ENCODE measurements at regions not wholly inside any gene's neighbourhood (a gene's known extent, or its start where the extent isn't known, plus 50 kb on each side); places are given as distances from the start of the nearest gene placed in this dataset.

GRCh38 chr4:85058551-85058950 is 92.1 kb upstream of the WDFY3 start:
- Mint-ChIP-seq H3K27me3 (no peaks in the 10 kb centered on the region), H3K27ac (no peak overlapping the region), H3K4me3 (no peak overlapping the region), H3K4me1 (ENCODE audit: low read depth) (no peaks in the 10 kb centered on the region), H3K9me3 (peaks cover 1% of the 10 kb centered on the region), H3K36me3 (ENCODE audit: low read depth) (no peaks in the 10 kb centered on the region)
- no peak for ATAC-seq
- no peak for TF ChIP-seq CTCF (IDR thresholded peaks at IDR 0.05)
- ChIA-PET CTCF (no interaction called here), POLR2A (no interaction called here)
- intact Hi-C loops (cut with micrococcal nuclease): no loop called here
- DNase-seq: no peak

GRCh38 chr4:85061974-85062373 is 95.5 kb upstream of the WDFY3 start:
- no peak overlapping the region for H3K27ac Mint-ChIP-seq
- ATAC-seq (no peak), DNase-seq (no peak)
- no peaks in the 10 kb centered on the region for H3K9me3 Mint-ChIP-seq
- POLR2A ChIA-PET: no interaction called here
- no peak overlapping the region for H3K4me3 Mint-ChIP-seq
- no peaks in the 10 kb centered on the region for H3K27me3 Mint-ChIP-seq
- CTCF ChIA-PET: no interaction called here
- no peak for TF ChIP-seq CTCF (IDR thresholded peaks at IDR 0.05)
- no peaks in the 10 kb centered on the region for H3K4me1 Mint-ChIP-seq (ENCODE audit: low read depth)
- H3K36me3 Mint-ChIP-seq (ENCODE audit: low read depth): no peaks in the 10 kb centered on the region
- intact Hi-C loops (cut with micrococcal nuclease): no loop called here

- no peak overlapping the region for H3K4me3 Mint-ChIP-seq
- DNase-seq (no peak), ATAC-seq (no peak)
- H3K4me1 Mint-ChIP-seq (ENCODE audit: low read depth): no peaks in the 10 kb centered on the region
- intact Hi-C loops (cut with micrococcal nuclease): no loop called here
- H3K36me3 Mint-ChIP-seq (ENCODE audit: low read depth): no peaks in the 10 kb centered on the region
- ChIA-PET CTCF (no interaction called here), POLR2A (no interaction called here)
- no peak overlapping the region for H3K27ac Mint-ChIP-seq
- H3K27me3 Mint-ChIP-seq: no peaks in the 10 kb centered on the region
- no peaks in the 10 kb centered on the region for H3K9me3 Mint-ChIP-seq
- no peak for TF ChIP-seq CTCF (IDR thresholded peaks at IDR 0.05)
Observed at GRCh38 chr4:85062466-85062865, 96.0 kb upstream of the WDFY3 start.

GRCh38 chr4:85067342-85067741 is 100.9 kb upstream of the WDFY3 start:
- H3K27me3 Mint-ChIP-seq: no peaks in the 10 kb centered on the region
- H3K27ac Mint-ChIP-seq: no peak overlapping the region
- POLR2A ChIA-PET: no interaction called here
- no peaks in the 10 kb centered on the region for H3K9me3 Mint-ChIP-seq
- DNase-seq (no peak), ATAC-seq (no peak)
- H3K4me1 Mint-ChIP-seq (ENCODE audit: low read depth): no peaks in the 10 kb centered on the region
- H3K4me3 Mint-ChIP-seq: no peak overlapping the region
- CTCF ChIA-PET: interaction anchor here (1.6 kb wide), 1 partner anchor 18 kb away, joined by 4 read pairs; no protein-coding TSS in a partner anchor
- intact Hi-C loops (cut with micrococcal nuclease): no loop called here
- no peaks in the 10 kb centered on the region for H3K36me3 Mint-ChIP-seq (ENCODE audit: low read depth)
- no peak for TF ChIP-seq CTCF (IDR thresholded peaks at IDR 0.05)

DNA sequence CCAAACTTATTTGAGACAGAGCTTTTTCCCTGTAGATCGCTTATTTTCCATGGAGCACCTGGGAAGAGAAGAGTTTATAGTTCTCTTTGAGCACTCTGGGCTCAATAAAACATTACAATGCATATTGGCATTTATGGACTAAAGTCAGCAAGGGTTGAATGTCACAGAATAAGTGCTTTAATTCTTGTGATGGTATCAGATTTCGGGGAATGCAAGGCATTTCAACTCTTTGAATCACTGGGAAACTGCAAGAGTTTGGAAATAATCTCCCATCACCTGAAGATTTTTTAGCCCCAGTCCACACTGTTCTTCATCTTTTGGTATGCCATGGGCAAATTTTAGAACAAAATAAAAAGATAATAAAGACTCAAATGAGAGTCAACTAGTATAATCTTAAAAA is 111.5 kb upstream of the WDFY3 start:
- Mint-ChIP-seq H3K27ac (no peak overlapping the region), H3K4me1 (ENCODE audit: low read depth) (no peaks in the 10 kb centered on the region), H3K4me3 (no peak overlapping the region), H3K27me3 (no peaks in the 10 kb centered on the region), H3K36me3 (ENCODE audit: low read depth) (no peaks in the 10 kb centered on the region), H3K9me3 (no peaks in the 10 kb centered on the region)
- no peak for TF ChIP-seq CTCF (IDR thresholded peaks at IDR 0.05)
- POLR2A ChIA-PET: no interaction called here
- DNase-seq (no peak), ATAC-seq (no peak)
- intact Hi-C loops (cut with micrococcal nuclease): no loop called here
- CTCF ChIA-PET: no interaction called here
